MM.1S (cell line): ENCODE measurements at regions not wholly inside any gene's neighbourhood (a gene's known extent, or its start where the extent isn't known, plus 50 kb on each side); places are given as distances from the start of the nearest gene placed in this dataset.

ENCODE experiments used
- DNase-seq: peaks from one replicate; pipeline ENCODE4 v3.0.0-alpha.2; 2015
- H2AFZ ChIP-seq: fragments of 300-600 bp; sonication (generic); 2 replicates; pipeline ENCODE4 v1.6.0; 2016; ENCODE audit warnings: antibody characterized with exemption, low read length
- H3F3A ChIP-seq: fragments of 300-600 bp; sonication (generic); 2 replicates; pipeline ENCODE4 v1.6.1; 2016; ENCODE audit warnings: mild to moderate bottlenecking, antibody characterized with exemption, low read length, moderate library complexity, mixed read lengths; ENCODE audit not compliant: insufficient read depth
- H3K27ac ChIP-seq: fragments of 300-600 bp; sonication (generic); 2 replicates; pipeline ENCODE4 v1.5.1; 2016; ENCODE audit warnings: mild to moderate bottlenecking, low read length
- H3K27me3 ChIP-seq: fragments of 300-600 bp; sonication (generic); replicated peaks from 2 replicates; pipeline ENCODE4 v1.6.0; 2016; ENCODE audit warnings: low read length; ENCODE audit not compliant: insufficient read depth
- H3K36me3 ChIP-seq: fragments of 300-600 bp; sonication (generic); replicated peaks from 2 replicates; pipeline ENCODE4 v1.6.1; 2016; ENCODE audit warnings: mild to moderate bottlenecking, low read length, mixed read lengths; ENCODE audit not compliant: insufficient read depth
- H3K4me1 ChIP-seq: fragments of 300-600 bp; sonication (generic); 2 replicates; pipeline ENCODE4 v1.6.1; 2016; ENCODE audit warnings: low read length, mixed read lengths
- H3K4me2 ChIP-seq: fragments of 300-600 bp; sonication (generic); 2 replicates; pipeline ENCODE4 v1.6.0; 2016; ENCODE audit warnings: low read depth, low read length
- H3K4me3 ChIP-seq: fragments of 300-600 bp; sonication (generic); 2 replicates; pipeline ENCODE4 v1.5.1; 2016; ENCODE audit warnings: low read length, mixed read lengths
- H3K79me2 ChIP-seq: fragments of 300-600 bp; sonication (generic); 2 replicates; pipeline ENCODE4 v1.6.1; 2016; ENCODE audit warnings: mixed run types, low read length, mixed read lengths
- H3K9ac ChIP-seq: fragments of 300-600 bp; sonication (generic); 2 replicates; pipeline ENCODE4 v1.6.1; 2016; ENCODE audit warnings: low read length, mixed read lengths
- H3K9me2 ChIP-seq: fragments of 300-600 bp; sonication (generic); replicated peaks from 2 replicates; pipeline ENCODE4 v1.6.1; 2016; ENCODE audit warnings: mild to moderate bottlenecking, low read length, mixed read lengths; ENCODE audit not compliant: insufficient read depth
- H3K9me3 ChIP-seq: fragments of 300-600 bp; sonication (generic); replicated peaks from 2 replicates; pipeline ENCODE4 v1.6.1; 2016; ENCODE audit warnings: mild to moderate bottlenecking, low read length, mixed read lengths; ENCODE audit not compliant: insufficient read depth
- H4K20me1 ChIP-seq: fragments of 300-600 bp; sonication (generic); 2 replicates; pipeline ENCODE4 v1.6.1; 2016; ENCODE audit warnings: mild to moderate bottlenecking, low read length, moderate library complexity, mixed read lengths; ENCODE audit not compliant: insufficient read depth
- CTCF ChIP-seq: fragments of 300-600 bp; sonication (generic); IDR thresholded peaks from 2 replicates; pipeline ENCODE4 v1.5.1; 2016; ENCODE audit warnings: antibody characterized with exemption, low read length, mixed read lengths
- EZH2 ChIP-seq: fragments of 300-600 bp; sonication (generic); optimal IDR thresholded peaks from 2 replicates; pipeline ENCODE3; 2017; ENCODE audit warnings: low read depth, mild to moderate bottlenecking, antibody characterized with exemption, low read length, mixed read lengths
- EZH2phosphoT487 ChIP-seq: fragments of 300-600 bp; sonication (generic); IDR thresholded peaks from 2 replicates; pipeline ENCODE4 v1.6.1; 2018; ENCODE audit warnings: antibody characterized with exemption, low read length

GRCh38 chr10:100642295-100642994 lies 102.9 kb upstream of the PAX2 start:
- TF ChIP-seq EZH2 (no peak), EZH2phosphoT487 (no peak), CTCF (no peak)
- Histone ChIP-seq H3K9ac (no peak overlapping the region), H2AFZ (no peak overlapping the region), H3F3A (no peaks in the 10 kb centered on the region), H4K20me1 (no peaks in the 10 kb centered on the region; the same call in 1 of the 2 replicates), H3K9me2 (no peaks in the 10 kb centered on the region), H3K79me2 (no peaks in the 10 kb centered on the region), H3K9me3 (no peaks in the 10 kb centered on the region), H3K4me1 (no peaks in the 10 kb centered on the region), H3K27ac (no peak overlapping the region), H3K27me3 (peaks cover 73% of the 10 kb centered on the region), H3K4me3 (no peak overlapping the region), H3K4me2 (no peak overlapping the region), H3K36me3 (no peaks in the 10 kb centered on the region)
- DNase-seq = no peak

GRCh38 chr10:100645091-100645490 lies 100.3 kb upstream of the PAX2 start:
- Histone ChIP-seq H3F3A (no peaks in the 10 kb centered on the region), H3K9me3 (no peaks in the 10 kb centered on the region), H3K27me3 (peaks cover 58% of the 10 kb centered on the region), H3K9ac (no peak overlapping the region), H3K9me2 (no peaks in the 10 kb centered on the region), H3K27ac (no peak overlapping the region), H3K79me2 (no peaks in the 10 kb centered on the region), H4K20me1 (no peaks in the 10 kb centered on the region; the same call in 1 of the 2 replicates), H3K4me1 (no peaks in the 10 kb centered on the region), H3K36me3 (no peaks in the 10 kb centered on the region), H3K4me2 (no peak overlapping the region), H2AFZ (no peak overlapping the region), H3K4me3 (no peak overlapping the region)
- TF ChIP-seq CTCF (no peak), EZH2phosphoT487 (no peak), EZH2 (no peak)
- DNase-seq = no peak

DNA sequence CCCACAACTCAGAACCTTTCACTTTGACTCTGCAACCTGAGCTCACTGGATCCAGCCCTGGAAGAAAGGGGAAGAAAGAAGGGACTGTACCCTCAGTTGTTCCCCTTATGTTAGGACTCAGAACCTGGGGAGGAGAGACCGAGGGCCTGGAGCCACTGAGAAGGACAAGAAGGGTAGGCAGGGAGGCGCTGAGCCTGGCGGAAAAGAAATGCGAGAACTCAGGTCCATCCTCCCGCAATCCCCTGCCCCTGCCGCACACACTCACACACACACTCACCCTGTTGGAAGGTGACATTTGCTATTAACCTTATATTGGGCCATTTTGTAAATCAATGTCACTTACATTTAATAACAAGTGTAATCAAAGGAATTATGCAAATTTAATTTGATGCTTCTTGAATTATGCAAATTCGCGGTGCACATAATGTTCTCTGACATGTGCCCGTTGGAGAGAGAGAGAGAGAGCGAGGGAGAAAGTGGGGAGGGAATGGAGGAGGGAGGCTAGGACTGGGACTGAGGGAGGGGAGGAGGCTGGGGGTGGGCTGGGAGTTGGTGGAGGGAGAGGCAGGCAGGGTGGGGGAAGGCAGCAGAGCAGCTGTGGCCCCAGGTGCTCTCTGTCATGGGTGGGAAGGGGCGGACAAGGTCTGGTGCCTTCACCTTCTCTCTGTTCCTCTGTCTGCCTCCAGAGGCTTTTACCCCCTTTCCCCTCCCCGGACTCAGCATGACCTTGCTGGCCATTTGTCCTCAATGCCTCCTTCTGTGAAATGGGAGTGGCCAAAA lies 99.6 kb upstream of the PAX2 start:
- H3K4me3 ChIP-seq = no peak overlapping the region
- H3K27ac ChIP-seq = no peak overlapping the region
- no peaks in the 10 kb centered on the region for H3K9me3 ChIP-seq
- H3K9ac ChIP-seq = no peak overlapping the region
- TF ChIP-seq EZH2 = no peak
- no peak for TF ChIP-seq EZH2phosphoT487
- no peak overlapping the region for H2AFZ ChIP-seq
- H3K9me2 ChIP-seq = no peaks in the 10 kb centered on the region
- peaks cover 58% of the 10 kb centered on the region for H3K27me3 ChIP-seq
- no peaks in the 10 kb centered on the region for H3F3A ChIP-seq
- no peak for DNase-seq
- H3K4me1 ChIP-seq = no peaks in the 10 kb centered on the region
- no peaks in the 10 kb centered on the region; the same call in 1 of the 2 replicates for H4K20me1 ChIP-seq
- no peak overlapping the region for H3K4me2 ChIP-seq
- no peaks in the 10 kb centered on the region for H3K79me2 ChIP-seq
- H3K36me3 ChIP-seq = no peaks in the 10 kb centered on the region
